Panc1 (cell line): ENCODE measurements at regions not wholly inside any gene's neighbourhood (a gene's known extent, or its start where the extent isn't known, plus 50 kb on each side); places are given as distances from the start of the nearest gene placed in this dataset.

Source experiments
- ATAC-seq: fragments of 200-7000 bp; cut with Tn5 transposase; 2 replicates; pipeline ENCODE4 v1.9.1; 2020; ENCODE audit warnings: mild to moderate bottlenecking, moderate library complexity
- BruUV-seq: library from RNA; stranded (reverse); fragments of 400-500 nt; replicated peaks from 2 replicates; lab custom pipeline; 2021; lab: Mats Ljungman, UMichigan
- CTCF ChIA-PET: fragments of 300-600 bp; sonication (Branson Sonifier 250); formaldehyde crosslinking; loops from one replicate; lab custom pipeline; 2022; ENCODE audit warnings: antibody characterized with exemption; lab: Charles Lee
- POLR2A ChIA-PET: fragments of 300-600 bp; sonication (Branson Sonifier 250); formaldehyde crosslinking; loops from one replicate; lab custom pipeline; 2022; ENCODE audit warnings: antibody characterized with exemption; lab: Charles Lee
- DNase-seq: peaks from one replicate; pipeline ENCODE4 v3.0.0-alpha.2; 2010; ENCODE audit warnings: low read depth, low spot score
- H3K27ac ChIP-seq: 2 replicates; pipeline ENCODE4 v1.5.1; 2011; ENCODE audit warnings: mild to moderate bottlenecking, low read length, inconsistent platforms
- H3K27me3 ChIP-seq: fragments of 200-500 bp; sonication (Bioruptor generic); 2 replicates; pipeline ENCODE4 v1.6.0; 2014; ENCODE audit warnings: low read length, inconsistent platforms; ENCODE audit not compliant: control insufficient read depth, insufficient read depth
- H3K36me3 ChIP-seq: fragments of 200-500 bp; sonication (Bioruptor generic); 2 replicates; pipeline ENCODE4 v1.5.1; 2014; ENCODE audit warnings: inconsistent platforms, mild to moderate bottlenecking, low read length, moderate library complexity; ENCODE audit not compliant: control insufficient read depth, insufficient read depth
- H3K4me1 ChIP-seq: 2 replicates; pipeline ENCODE4 v1.5.1; 2011; ENCODE audit warnings: inconsistent platforms, mild to moderate bottlenecking, low read length, moderate library complexity; ENCODE audit not compliant: control insufficient read depth, insufficient read depth
- H3K4me3 ChIP-seq, 2 experiments: 2 replicates each; pipeline ENCODE4 v1.5.1; 2011 to 2012; ENCODE audit warnings: low read depth in 2 of 2, low read length in 2 of 2, mild to moderate bottlenecking in 2 of 2, inconsistent platforms in 1 of 2, moderate library complexity in 1 of 2
- H3K9me3 ChIP-seq: fragments of 200-500 bp; sonication (Bioruptor generic); 2 replicates; pipeline ENCODE4 v1.5.1; 2014; ENCODE audit warnings: low read depth, mild to moderate bottlenecking, inconsistent platforms, low read length, moderate library complexity; ENCODE audit not compliant: control insufficient read depth, insufficient read depth
- CTCF ChIP-seq: fragments of 450-650 bp; IDR thresholded peaks from 2 replicates; pipeline ENCODE4 v1.5.1; 2017; ENCODE audit warnings: mild to moderate bottlenecking
- POLR2AphosphoS5 ChIP-seq: IDR thresholded peaks from 2 replicates; pipeline ENCODE4 v1.6.1; 2012; ENCODE audit warnings: mild to moderate bottlenecking, low read depth, low read length, moderate library complexity
- REST ChIP-seq, 2 experiments: IDR thresholded peaks; 2 replicates each; pipeline ENCODE4 v1.6.1; 2011 to 2012; ENCODE audit warnings: low read depth in 2 of 2, control low read depth in 1 of 2, low read length in 1 of 2, mild to moderate bottlenecking in 1 of 2, moderate library complexity in 1 of 2; ENCODE audit not compliant: insufficient read depth in 1 of 2
- SIN3A ChIP-seq: IDR thresholded peaks from 2 replicates; pipeline ENCODE4 v1.6.1; 2012; ENCODE audit warnings: low read depth, mild to moderate bottlenecking, low read length, moderate library complexity, borderline replicate concordance; ENCODE audit not compliant: insufficient read depth
- TCF7L2 ChIP-seq: IDR thresholded peaks from 2 replicates; pipeline ENCODE4 v1.6.1; 2011; ENCODE audit warnings: mild to moderate bottlenecking, low read depth, low read length, inconsistent platforms
- in situ Hi-C: cut with HindIII; loops from 2 replicates; pipeline ENCODE4 v1.10.0; 2016; ENCODE audit warnings: low sequenced_read_pairs, low pct_unique_long_range_greater_than_20kb
- intact Hi-C: fragments of 100-400 bp; cut with micrococcal nuclease; formaldehyde crosslinking; loops from one replicate; pipeline ENCODE4 v1.10.0; 2022; ENCODE audit not compliant: unreplicated experiment

GRCh38 chr14:53888535-53889386 lies 67.9 kb downstream of the BMP4 start:
- TF ChIP-seq SIN3A (no peak), TCF7L2 (no peak)
- H3K27me3 ChIP-seq: no peaks in the 10 kb centered on the region
- no peaks in the 10 kb centered on the region for H3K4me1 ChIP-seq
- ChIA-PET POLR2A (no interaction called here), CTCF (no interaction called here)
- in situ Hi-C loops: no loop called here
- intact Hi-C loops: no loop called here
- H3K36me3 ChIP-seq: no peaks in the 10 kb centered on the region
- H3K9me3 ChIP-seq: no peaks in the 10 kb centered on the region
- no peak overlapping the region for H3K27ac ChIP-seq
- DNase-seq: no peak
- ATAC-seq: no peak
- no peak overlapping the region for H3K4me3 ChIP-seq
- BruUV-seq: no TSS peak

GRCh38 chr14:53885136-53885640 lies 71.4 kb downstream of the BMP4 start:
- no TSS peak for BruUV-seq
- H3K4me3 ChIP-seq: no peak overlapping the region
- ATAC-seq (no peak), DNase-seq (no peak)
- CTCF ChIA-PET: no interaction called here
- TF ChIP-seq POLR2AphosphoS5 (no peak), TCF7L2 (no peak), CTCF (no peak), SIN3A (no peak), REST (IDR thresholded peaks at IDR 0.05; ENCODE audit: insufficient read depth in 1 of 2, low read depth in 2 of 2, low read length in 1 of 2) (no peak)
- no peaks in the 10 kb centered on the region for H3K36me3 ChIP-seq
- H3K27me3 ChIP-seq: no peaks in the 10 kb centered on the region
- intact Hi-C loops: no loop called here
- in situ Hi-C loops: no loop called here
- no peaks in the 10 kb centered on the region for H3K9me3 ChIP-seq
- POLR2A ChIA-PET: no interaction called here
- H3K4me1 ChIP-seq: no peaks in the 10 kb centered on the region
- H3K27ac ChIP-seq: no peak overlapping the region

- intact Hi-C loops (no loop called here), in situ Hi-C loops (no loop called here)
- CTCF ChIA-PET: interaction anchor here (0.6 kb wide), 1 partner anchor 16 kb away, joined by 4 read pairs; no protein-coding TSS in a partner anchor
- Histone ChIP-seq H3K27me3 (no peaks in the 10 kb centered on the region), H3K36me3 (no peaks in the 10 kb centered on the region), H3K27ac (no peak overlapping the region), H3K9me3 (no peaks in the 10 kb centered on the region), H3K4me1 (no peaks in the 10 kb centered on the region), H3K4me3 (no peak overlapping the region)
- ATAC-seq: no peak
- no TSS peak for BruUV-seq
- POLR2A ChIA-PET: no interaction called here
- TF ChIP-seq SIN3A: no peak
- TF ChIP-seq POLR2AphosphoS5: no peak
- TF ChIP-seq REST (IDR thresholded peaks at IDR 0.05; ENCODE audit: insufficient read depth in 1 of 2, low read depth in 2 of 2, low read length in 1 of 2): no peak
- TF ChIP-seq TCF7L2: no peak
- TF ChIP-seq CTCF: no peak
- DNase-seq: no peak
Measured at GRCh38 chr14:53884601-53885000, 72.0 kb downstream of the BMP4 start.
